ENCODE measurements at regions not wholly inside any gene's neighbourhood (a gene's known extent, or its start where the extent isn't known, plus 50 kb on each side); places are given as distances from the start of the nearest gene placed in this dataset.

DNA sequence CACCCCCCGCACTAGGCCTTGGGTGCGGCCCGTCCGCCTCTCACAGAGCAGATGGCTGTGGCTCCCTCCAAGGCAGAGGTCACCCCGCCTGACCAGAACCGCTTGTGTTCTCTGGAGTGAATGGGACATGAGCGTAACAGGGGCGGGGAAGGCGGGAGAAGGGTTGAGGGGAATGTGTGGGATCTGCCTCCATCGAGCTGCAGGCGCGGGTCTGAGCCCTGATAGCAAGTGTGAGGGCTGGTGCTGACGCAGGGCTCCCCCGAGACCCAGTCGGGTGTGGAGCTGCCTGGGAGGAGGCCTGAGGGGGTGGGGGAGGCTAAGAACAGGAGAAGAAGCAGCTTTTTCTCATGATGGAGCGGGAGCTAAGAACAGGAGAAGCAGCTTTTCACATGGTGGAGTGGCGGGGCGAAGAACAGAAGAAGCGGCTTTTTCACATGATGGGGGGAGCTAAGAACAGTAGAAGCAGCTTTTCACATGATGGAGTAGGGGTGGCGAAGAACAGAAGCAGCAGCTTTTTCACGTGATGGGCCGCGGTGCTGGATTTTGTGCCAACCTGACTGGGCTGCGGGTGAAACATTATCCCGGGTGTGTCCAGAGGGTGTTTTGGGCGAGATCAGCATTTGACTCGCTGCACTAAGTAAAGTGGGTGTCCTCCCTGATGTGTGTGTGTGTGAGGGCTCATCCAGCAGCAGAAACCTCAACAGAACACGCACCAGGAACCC, 169.3 kb downstream of the TTLL2 start:
- no peak for DNase-seq

DNA sequence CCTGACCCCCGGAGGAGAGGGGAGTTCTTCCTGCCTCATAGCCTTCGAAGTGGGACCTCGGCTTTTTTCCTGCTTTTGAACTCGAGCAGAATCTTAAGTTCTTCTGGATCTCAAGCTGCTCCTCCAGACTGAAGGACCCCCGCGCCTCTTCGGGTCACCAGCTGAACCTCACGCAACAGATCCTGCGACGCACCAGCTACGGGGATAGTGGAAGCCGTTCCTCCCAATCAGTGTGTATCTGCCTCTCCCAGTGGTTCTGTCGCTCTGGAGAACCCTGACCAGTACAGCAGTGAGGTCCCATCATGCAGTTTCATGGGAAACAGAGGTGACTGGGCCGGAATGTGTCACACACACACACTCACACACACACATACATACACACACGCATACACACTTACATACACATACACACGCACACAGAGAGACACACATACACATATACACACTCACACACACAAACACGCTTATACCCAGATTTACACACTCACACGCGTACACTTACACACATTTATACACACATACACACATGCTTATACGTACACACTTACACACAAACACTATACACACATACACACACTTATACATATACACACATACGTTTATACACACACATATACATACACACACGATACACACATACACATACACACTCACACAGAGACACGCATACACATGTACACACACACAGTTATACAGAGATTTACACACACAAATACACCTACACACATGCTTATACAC, 170.0 kb downstream of the TTLL2 start:
- DNase-seq: no peak

DNA sequence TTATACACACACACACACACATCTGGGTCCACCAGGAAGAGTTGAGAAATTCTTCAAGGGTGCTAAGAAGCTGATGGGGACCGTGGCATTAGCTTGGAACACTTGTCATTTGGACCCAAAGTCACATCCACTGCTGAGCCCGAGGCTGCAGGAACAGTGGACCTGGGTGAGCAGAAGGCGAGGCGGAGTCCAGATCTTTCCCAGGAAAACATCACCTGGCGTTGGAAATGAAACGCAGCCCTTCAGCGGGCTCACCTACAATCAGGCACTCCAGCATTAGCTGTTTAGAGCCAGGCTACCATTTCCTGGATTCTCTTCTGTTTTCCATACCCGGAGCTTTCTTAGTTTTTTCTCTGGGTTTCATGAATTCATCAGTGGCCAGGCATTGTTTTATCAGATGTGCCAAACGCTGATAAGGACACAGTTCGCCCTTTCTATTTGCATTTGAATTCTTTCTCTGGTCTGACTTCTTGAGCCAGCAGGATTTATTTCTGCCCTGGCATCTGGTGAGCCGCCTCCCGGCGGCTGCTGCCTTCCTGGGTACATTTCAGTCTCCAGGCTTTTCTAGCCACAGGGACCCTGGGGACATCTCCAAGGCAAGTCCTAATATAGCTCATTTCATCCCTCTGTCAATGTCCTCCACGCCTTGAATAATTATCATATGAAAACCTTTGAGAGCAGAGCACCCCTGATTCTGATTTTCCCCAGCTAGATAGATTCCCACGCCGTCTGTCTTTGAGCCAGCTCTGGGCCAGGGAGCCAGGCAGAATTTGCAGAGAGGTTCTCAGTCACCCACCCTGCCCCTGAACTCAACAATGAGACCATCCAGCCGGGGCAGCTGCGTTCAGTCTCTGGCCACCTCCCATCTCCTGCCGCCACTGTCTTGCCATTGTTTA, 170.9 kb downstream of the TTLL2 start:
- peak in 1 of 2 donors; percentile 53 for DNase-seq

DNA sequence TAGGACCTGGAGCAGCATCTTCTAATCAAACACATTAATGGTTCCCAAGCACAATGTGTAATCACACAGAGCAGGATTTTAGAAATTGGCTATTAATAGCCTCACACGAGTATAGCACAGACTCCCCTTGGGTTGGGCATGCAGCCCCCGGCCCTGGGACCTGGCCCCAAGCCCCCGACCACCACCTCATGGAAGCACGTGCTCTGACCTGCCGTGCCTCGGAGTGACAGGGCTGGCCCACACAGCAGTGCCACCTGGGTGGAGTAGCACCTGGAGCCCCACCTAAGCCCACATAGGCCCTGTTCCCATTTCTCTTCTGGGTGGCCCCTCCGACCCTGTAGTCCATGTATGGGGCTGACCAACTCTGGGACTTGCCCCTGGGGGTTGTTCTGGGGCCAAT, 171.8 kb downstream of the TTLL2 start:
- no peak for DNase-seq

DNA sequence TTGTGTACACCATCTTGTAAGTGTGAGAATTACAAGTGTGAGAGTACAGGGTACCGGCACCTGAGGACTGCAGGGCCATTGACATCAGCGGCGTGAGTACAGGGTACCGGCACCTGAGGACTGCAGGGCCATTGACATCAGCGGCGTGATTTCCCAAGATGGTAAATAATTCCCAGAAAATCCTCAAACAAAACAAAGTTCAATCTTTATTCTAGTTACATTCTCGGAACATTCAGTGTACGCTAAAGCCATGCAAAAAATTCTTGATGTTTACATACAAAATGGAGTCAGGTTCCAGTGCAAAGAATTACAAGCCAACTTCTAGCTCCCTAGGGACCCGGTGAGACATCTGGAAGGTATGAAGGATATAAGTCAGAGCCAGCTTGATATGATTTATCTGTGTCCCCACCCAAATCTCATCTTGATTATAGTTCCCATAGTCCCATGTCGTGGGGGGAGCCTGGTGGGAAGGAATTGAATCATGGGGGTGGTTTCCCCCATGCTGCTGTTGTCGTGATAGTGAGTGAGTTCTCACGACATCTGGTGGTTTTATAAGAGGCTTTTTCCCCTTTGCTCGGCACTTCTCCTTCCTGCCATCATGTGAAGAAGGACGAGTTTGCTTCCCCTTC, 172.7 kb downstream of the TTLL2 start:
- no peak for DNase-seq

DNA sequence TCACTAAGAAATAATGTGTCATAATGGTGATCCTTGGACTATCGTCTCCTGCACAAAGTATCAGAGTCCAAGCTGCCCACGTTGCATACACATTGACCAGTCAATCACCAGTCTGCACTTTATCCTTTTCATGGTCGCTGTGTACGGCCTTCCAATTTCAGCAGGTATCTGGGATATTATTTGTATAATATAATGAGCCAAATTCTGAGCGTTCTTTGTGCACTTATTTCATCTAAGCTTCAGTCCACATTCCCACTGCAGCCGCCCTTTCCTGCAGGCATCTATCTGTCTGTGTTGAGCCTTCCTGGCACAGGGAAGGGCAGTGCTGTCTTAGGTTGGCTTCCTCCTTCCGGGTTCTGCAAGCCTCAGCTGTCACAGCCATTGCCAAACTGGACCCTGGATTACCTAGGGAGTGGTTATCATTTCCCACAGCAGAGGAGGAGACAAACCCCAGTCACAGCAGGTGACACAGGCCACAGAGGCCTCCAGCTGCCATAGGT, 174.3 kb downstream of the TTLL2 start:
- DNase-seq: no peak

DNA sequence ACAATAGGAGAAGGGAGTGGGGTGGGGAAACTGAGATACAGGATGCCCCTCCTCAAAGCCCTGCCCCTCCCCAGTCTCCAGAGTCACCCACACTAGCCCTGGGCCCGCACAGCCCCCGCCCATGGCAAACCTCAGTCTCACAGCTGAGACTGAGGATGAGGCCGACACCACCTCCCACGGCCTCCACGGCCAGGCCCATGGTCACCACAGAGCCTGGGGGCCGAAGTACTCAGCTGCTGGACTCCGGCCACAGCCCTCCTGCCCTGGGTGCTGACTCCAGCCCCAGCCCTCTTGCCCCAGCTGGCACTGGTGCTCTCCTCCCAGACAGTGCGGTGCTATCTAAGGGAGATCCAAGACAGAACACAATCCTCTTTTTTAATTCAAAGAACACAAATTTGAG, 176.1 kb downstream of the TTLL2 start:
- DNase-seq: no peak

DNA sequence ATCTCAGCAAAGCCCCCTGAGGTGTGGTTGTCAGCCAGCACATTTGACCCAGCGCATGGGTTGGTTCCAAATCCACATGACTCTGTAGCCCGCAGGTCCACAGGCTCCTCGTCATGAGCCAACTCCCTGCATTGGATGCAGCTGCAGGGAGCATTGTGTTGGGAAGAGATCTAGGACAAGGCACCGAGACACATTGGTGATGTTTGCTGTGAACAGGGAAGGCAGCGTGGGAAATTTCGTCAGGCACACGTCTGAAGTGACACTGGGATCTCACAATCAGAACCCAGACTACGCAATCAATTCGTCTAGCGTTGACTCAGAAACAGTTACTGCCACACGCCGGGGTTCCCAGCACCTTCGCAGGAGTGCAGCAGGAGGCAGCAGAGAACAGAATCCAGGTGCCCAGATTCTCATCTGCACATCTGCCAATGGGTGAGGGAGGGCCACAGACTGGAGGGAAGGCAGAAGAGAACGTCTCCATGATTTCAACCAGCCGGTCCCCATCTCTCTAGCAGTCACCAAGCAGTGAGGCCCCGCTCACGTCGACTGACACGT, 177.0 kb downstream of the TTLL2 start:
- no peak for DNase-seq

DNA sequence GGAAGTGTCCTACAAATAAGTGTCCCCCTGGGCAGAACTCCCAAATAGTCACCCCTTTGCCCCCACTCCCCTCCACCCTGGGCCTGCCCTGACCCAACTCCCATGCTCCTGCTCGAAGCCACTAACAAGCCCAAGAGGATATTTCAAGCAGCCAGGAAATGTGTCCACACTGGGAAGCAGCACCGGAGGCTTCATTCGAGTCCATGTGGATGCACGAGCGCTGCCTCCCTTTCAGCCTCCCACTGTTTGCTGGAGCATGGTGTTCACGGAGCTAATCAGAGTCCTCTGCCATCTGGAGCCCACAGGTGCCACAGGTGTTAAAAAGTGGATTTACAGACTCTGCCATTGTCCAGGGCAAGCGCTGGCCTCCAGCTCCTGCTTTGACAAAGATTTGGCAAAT, 177.6 kb downstream of the TTLL2 start:
- no peak for DNase-seq

DNA sequence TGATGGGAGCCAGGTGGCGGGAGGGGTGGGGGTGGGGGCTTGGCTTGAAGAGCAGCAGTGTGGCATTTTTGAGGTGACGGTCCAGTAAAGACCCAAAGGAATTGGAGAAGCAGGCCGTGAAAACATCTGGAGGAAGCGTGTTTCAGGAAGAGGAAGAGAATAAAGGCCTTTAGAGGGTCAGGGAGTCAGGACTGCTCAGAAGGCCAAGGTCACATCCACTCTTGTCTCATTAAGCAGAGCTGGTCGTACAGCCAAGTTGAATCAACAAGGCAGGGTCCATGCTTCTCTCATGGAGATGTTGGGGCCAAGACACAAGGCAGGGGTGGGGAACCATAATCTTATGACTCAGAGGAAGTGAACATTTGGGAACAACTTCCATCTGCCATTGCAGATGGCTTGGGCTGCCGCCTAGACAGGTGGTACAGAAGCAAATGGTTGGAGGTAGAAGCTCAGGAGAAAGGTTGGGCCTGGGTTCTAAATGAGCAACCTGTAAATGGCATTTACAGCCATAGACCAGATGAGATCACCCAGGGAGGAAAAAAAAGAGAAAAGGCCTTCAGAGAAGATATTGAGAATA, 179.6 kb downstream of the TTLL2 start:
- no peak for DNase-seq

DNA sequence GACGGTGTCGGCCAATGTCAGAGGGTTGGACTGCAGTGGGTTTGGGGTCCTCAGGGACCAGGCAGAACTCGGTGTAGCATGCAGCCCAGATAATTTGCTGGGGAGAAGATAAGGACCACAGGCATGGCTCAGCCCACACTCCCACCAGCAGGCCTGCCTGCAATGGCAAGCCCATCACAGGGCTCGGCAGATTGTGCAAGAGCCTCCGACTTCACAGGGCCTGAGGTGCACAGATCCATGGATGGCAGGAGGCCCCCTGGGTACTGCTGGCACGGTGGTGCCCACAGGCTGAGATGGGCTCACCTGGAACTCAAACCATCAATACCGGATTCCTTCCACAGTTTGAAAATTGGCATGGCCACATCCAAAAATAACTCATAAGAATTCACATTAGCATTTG, 180.3 kb downstream of the TTLL2 start:
- no peak for DNase-seq

DNA sequence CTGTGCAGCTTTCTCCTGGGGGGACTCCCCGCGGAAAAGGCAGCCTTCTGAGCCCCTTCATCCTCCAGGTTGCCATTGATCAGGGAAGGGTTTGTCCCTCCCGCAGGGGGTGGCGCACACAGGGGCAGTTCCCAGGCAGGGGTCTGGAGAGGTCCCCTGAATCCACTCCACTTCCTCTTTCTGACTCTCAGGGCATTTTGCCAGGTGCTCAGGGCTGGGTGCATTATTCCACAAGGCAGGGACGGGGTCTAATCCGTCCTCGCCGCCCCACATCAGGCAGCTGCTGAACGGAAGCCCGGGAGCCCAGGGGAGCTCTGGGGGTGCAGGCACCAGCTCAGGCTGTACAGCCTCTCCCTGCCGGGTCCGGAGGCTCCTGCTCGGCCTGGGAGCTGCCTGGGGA, 180.9 kb downstream of the TTLL2 start:
- DNase-seq: no peak

DNA sequence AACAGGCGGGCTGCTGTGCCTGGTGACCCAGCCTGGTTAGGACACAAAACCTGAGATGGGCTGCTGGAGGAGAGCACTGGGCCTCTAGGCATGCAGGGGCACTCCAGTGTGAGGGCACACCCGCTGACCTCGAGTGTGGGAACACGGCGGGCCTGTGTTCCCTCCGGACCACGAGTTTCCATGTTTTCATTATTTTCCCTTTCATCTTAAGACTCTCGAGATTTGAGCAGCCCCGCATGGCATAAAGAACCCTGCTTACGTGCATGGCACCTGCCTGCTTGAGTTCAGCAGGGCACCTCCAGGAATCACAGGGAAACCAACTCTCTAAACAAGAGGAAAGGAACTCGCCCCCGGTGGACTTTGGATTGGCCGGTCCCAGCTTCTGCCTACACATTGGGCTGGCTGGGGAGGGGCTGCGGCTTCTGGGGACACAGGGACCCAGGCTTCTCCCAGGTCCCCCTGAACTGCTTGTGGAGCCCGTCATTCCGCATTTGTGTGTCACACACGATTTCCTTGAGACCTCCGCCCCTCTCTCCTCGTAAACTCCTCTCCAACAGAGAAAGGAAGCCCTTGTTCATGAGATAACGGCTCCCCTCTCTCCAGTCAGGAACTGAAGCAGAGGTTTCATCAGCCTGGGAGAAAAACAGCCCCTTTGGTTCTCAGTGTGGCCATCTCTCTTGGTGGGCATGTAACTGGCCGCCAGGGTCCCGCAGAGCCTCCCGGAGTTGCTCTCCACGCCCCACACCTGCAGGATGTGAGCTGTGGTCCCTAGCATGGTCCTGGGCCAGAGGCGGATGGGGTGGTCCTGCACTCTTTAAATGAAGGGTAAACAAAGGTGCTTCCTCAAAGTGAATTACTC, 181.8 kb downstream of the TTLL2 start:
- no peak for DNase-seq

DNA sequence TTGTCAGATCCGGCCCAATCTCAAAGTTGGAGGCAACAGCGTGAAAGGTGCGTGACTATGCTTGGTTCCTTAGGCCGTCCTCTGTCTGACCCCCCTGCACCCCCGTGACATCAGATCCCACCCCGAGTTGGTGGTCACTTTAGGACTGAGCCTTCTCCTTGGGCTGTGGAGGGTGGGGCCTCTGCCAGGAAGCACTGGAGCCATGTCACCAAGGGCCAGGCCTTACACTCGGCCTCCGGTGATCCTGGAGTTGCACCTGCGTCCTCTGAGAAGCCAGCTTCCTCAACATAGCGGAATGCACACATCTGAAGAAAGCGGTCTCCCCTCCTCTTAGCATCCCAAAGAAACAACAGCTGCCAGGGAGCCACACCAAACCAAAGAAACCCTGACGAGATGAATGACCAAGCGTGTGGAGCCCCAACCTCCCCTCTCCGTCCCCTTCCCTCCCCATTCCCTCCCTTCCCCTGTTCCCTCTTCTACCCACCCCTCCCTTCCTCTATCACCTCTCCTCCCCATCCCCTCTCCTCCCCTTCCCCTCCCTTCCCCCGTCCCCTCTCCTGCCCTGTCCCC, 182.6 kb downstream of the TTLL2 start:
- DNase-seq: no peak

DNA sequence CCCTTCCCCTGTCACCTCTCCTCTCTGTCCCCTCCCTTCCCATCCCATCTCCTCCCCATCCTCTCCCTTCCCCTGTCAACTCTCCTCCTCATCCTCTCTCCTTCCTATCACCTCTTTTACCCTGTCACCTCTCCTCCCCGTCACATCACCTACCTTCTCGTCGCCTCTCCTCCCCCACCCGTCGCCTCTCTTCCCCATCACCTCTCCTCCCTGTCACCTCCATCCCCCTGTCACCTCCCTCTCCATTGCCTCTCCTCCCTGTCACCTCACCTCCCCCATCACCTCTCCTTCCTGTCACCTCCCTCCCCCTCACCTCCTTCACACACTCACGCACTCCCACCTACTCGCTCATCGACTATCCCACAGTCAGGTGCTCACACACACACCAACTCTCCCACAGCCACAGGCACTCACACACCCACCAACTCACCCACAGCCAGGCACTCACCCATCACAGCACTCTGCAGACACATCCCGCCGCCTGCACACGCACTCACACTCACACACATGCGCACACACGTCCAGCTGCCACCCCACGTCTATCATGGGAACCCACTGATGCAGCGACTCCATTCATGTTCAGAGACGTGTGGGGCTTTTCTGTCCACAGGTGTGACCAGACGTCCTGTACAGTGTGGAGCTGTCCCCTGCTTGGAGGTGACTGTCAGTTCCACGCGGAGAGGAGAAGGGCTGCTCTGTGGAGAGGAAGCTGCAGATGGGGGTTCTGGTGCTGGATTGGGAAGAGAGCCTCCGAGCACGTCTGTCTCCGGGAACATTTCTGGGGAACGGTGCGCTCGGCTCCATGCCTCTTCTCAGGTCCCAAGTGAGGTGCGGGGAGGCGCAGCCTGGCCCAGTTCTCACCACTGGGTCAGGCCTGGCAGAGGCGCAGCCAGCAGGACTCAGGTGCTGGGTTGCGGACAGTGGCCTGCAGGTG, 184.3 kb downstream of the TTLL2 start:
- DNase-seq: no peak

DNA sequence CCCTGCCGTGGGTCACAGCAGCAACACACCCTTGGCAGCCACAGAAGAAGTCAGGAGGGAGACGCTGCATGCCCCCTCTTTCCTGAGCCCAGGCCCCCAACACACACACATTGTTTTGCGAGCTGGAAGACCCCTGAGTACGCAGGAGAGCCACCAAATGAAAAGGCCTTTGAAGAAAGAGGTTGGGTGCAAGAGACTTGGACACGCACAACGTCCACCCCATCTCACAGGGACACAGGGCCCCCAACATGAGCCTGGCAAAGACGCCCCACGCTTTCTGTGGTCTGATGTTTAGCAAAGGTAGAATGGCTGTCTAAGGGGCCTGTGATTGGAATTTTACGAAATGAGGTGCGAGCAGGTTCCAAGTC, 185.0 kb downstream of the TTLL2 start:
- DNase-seq: no peak

DNA sequence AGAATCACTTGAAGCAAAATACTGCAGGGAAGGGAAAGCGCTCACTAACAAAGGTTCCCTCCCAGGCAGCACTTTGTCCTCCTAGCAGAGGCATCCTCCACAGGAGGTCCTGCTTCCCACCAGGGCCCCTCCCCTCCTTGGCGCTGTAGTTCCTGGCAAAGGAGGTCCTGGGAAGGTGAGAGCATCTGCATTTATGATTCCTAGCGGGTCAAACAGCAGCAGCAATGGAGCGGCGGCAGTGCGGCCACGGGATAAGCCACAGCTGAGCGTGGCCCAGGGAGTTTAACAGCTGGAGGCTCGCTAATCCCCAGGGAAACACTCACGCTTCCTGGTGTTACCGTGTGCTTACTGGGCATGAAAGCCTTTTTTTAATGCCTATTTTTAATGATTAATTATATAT, 185.8 kb downstream of the TTLL2 start:
- DNase-seq: no peak

DNA sequence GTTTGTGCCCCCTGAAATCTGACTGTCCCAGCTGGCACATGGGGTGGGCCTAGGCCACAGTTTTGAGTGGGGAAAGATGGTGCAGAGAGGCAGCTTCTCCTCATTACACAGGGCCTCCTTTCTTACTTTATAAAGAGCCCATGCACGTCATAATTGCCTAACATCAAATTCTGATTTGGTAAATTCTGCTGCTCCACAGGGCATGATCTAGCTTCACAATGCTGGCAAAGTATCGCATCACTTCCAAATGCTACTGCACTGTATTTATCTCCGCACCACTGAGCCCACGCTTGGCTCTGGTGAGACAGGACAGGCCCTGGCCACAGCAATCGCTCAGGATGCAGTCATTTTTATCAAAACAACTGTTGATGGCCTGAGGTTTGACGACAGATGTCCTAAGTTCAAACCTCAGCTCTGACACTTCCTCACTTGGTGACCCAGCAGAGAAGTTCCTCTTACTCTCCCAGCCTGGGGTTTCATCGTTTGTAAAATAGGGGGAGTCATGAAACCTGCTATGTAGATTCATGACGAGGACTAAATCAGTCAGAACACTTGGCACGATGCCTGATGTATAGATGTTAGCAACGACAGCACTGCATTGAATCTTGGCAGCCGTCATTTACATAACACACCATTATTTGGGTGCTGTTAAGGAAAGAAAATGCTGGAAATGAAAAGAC, 187.9 kb downstream of the TTLL2 start:
- DNase-seq: no peak
